ENCODE measurements at regions not wholly inside any gene's neighbourhood (a gene's known extent, or its start where the extent isn't known, plus 50 kb on each side); places are given as distances from the start of the nearest gene placed in this dataset.

DNA sequence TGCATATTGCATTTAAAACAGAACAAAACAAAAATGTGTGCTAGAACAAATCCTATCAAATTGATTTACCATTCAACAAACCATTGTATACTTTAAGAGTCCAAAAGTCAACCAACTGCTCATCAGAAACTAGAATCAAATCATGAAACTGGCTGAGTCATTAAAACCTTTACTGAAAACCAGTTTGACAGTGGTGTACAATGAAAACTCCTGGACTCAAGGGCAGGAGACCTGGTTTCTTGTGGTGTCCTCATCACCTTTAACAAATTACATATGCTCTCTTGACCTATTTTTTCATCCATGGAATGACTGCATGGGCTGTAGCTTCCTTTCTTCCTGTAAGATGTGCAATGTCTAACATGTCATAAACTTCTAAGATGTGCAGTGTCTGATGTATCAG, 315.3 kb upstream of the SLC30A5 start:
- DNase-seq (no peak), ATAC-seq (ENCODE audit: insufficient read depth, low read depth) (no peak)
- Histone ChIP-seq H3K4me2 (ENCODE audit: insufficient read depth, low read length) (no peak overlapping the region), H2AFZ (ENCODE audit: low read depth, low read length) (no peak overlapping the region), H3K36me3 (ENCODE audit: insufficient read depth, low read length) (no peaks in the 10 kb centered on the region), H3K27me3 (ENCODE audit: insufficient read depth, low read length, poor library complexity) (no peaks in the 10 kb centered on the region), H3K27ac (ENCODE audit: low read length) (no peak overlapping the region), H3K9me3 (ENCODE audit: insufficient read depth, low read length, severe bottlenecking) (no peaks in the 10 kb centered on the region), H3K9ac (ENCODE audit: low read depth, low read length) (no peak overlapping the region), H3K4me1 (ENCODE audit: insufficient read depth, low read length) (no peaks in the 10 kb centered on the region), H3K4me3 (ENCODE audit: low read depth in 1 of 2, low read length in 2 of 2) (no peak overlapping the region), H3K79me2 (ENCODE audit: insufficient read depth, low read length) (no peaks in the 10 kb centered on the region), H4K20me1 (ENCODE audit: insufficient read depth, low read length) (no peaks in the 10 kb centered on the region)
- TF ChIP-seq, protein P1, sequence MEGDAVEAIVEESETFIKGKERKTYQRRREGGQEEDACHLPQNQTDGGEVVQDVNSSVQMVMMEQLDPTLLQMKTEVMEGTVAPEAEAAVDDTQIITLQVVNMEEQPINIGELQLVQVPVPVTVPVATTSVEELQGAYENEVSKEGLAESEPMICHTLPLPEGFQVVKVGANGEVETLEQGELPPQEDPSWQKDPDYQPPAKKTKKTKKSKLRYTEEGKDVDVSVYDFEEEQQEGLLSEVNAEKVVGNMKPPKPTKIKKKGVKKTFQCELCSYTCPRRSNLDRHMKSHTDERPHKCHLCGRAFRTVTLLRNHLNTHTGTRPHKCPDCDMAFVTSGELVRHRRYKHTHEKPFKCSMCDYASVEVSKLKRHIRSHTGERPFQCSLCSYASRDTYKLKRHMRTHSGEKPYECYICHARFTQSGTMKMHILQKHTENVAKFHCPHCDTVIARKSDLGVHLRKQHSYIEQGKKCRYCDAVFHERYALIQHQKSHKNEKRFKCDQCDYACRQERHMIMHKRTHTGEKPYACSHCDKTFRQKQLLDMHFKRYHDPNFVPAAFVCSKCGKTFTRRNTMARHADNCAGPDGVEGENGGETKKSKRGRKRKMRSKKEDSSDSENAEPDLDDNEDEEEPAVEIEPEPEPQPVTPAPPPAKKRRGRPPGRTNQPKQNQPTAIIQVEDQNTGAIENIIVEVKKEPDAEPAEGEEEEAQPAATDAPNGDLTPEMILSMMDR (IDR thresholded peaks at IDR 0.05; ENCODE audit: borderline replicate concordance, extremely low read depth, low read length, poor library complexity, severe bottlenecking) = no peak

DNA sequence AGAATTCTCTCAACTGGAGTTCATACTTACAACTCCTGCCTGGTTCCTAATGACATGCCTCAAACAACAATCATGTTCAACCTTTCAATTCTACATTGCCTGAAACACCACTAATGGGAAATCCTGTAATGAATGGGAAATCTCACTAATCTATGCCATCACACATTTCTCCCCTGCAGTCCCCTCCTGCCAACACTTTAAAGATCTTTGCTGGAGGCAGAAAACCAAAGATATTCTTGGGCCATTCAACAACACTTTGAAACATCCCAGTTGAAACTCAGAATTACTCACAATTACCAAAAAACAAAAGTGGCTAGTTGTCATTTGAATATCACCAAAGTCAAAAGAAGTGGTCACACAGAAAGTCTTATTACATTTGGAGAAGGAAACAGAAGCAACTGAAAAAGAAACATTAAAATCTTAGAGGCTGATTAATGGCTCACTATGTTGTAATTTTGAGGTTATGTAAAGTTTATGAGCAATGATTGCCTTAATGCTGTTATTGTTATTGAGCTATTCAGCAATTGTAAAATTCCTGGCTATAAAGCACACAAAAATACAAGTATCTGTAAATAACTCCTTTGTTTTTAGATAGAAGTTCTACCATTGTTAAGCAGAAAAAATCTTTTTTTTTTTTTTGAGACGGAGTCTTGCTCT, 313.4 kb upstream of the SLC30A5 start:
- Histone ChIP-seq H3K27ac (ENCODE audit: low read length) (no peak overlapping the region), H3K9ac (ENCODE audit: low read depth, low read length) (no peak overlapping the region), H2AFZ (ENCODE audit: low read depth, low read length) (no peak overlapping the region; the same call in 1 of the 2 replicates), H4K20me1 (ENCODE audit: insufficient read depth, low read length) (no peaks in the 10 kb centered on the region), H3K36me3 (ENCODE audit: insufficient read depth, low read length) (no peaks in the 10 kb centered on the region), H3K4me1 (ENCODE audit: insufficient read depth, low read length) (no peaks in the 10 kb centered on the region), H3K79me2 (ENCODE audit: insufficient read depth, low read length) (no peaks in the 10 kb centered on the region), H3K9me3 (ENCODE audit: insufficient read depth, low read length, severe bottlenecking) (peaks cover 2% of the 10 kb centered on the region), H3K27me3 (ENCODE audit: insufficient read depth, low read length, poor library complexity) (no peaks in the 10 kb centered on the region), H3K4me2 (ENCODE audit: insufficient read depth, low read length) (no peak overlapping the region), H3K4me3 (ENCODE audit: low read depth in 1 of 2, low read length in 2 of 2) (no peak overlapping the region)
- ATAC-seq (ENCODE audit: insufficient read depth, low read depth) (no peak), DNase-seq (no peak)
- TF ChIP-seq EZH2 (IDR thresholded peaks at IDR 0.05; ENCODE audit: borderline replicate concordance, low read depth, low read length, severe bottlenecking) = no peak
- TF ChIP-seq, protein P1 (IDR thresholded peaks at IDR 0.05; ENCODE audit: borderline replicate concordance, extremely low read depth, low read length, poor library complexity, severe bottlenecking) = no peak

DNA sequence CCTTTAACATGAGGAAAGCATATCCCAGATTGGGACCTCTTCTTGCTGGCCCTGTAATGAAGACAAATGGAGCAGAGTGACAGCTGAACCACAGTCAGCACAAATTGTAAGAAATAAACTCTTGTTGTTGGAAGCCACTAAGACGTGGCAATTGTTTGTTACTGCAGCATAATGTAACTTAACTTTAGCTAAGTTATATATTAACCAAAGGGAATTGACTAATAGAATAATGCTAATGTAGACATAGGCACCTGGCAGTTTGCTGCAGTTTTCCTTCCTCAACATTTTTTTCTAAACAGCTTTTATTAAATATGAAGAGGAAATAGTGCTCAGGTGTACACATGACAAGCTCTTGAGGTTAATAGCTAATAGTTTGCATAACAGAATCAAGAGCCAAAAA, 300.7 kb upstream of the SLC30A5 start:
- no peaks in the 10 kb centered on the region for H3K4me1 ChIP-seq (ENCODE audit: insufficient read depth, low read length)
- no peak overlapping the region for H3K9ac ChIP-seq (ENCODE audit: low read depth, low read length)

More for the DNA sequence above, 300.7 kb upstream of the SLC30A5 start:
- Histone ChIP-seq H3K4me2 (ENCODE audit: insufficient read depth, low read length) (no peak overlapping the region), H3K79me2 (ENCODE audit: insufficient read depth, low read length) (no peaks in the 10 kb centered on the region), H3K4me3 (ENCODE audit: low read depth in 1 of 2, low read length in 2 of 2) (no peak overlapping the region), H3K27ac (ENCODE audit: low read length) (no peak overlapping the region), H3K36me3 (ENCODE audit: insufficient read depth, low read length) (no peaks in the 10 kb centered on the region), H2AFZ (ENCODE audit: low read depth, low read length) (no peak overlapping the region), H3K27me3 (ENCODE audit: insufficient read depth, low read length, poor library complexity) (no peaks in the 10 kb centered on the region), H4K20me1 (ENCODE audit: insufficient read depth, low read length) (no peaks in the 10 kb centered on the region), H3K9me3 (ENCODE audit: insufficient read depth, low read length, severe bottlenecking) (no peaks in the 10 kb centered on the region)
- TF ChIP-seq EZH2 (IDR thresholded peaks at IDR 0.05; ENCODE audit: borderline replicate concordance, low read depth, low read length, severe bottlenecking) = no peak
- TF ChIP-seq, protein P1 (IDR thresholded peaks at IDR 0.05; ENCODE audit: borderline replicate concordance, extremely low read depth, low read length, poor library complexity, severe bottlenecking) = no peak
- no peak for DNase-seq
- no peak for ATAC-seq (ENCODE audit: insufficient read depth, low read depth)

Measured in DND-41 (cell line).